ENCODE measurements at regions not wholly inside any gene's neighbourhood (a gene's known extent, or its start where the extent isn't known, plus 50 kb on each side); places are given as distances from the start of the nearest gene placed in this dataset.

DNA sequence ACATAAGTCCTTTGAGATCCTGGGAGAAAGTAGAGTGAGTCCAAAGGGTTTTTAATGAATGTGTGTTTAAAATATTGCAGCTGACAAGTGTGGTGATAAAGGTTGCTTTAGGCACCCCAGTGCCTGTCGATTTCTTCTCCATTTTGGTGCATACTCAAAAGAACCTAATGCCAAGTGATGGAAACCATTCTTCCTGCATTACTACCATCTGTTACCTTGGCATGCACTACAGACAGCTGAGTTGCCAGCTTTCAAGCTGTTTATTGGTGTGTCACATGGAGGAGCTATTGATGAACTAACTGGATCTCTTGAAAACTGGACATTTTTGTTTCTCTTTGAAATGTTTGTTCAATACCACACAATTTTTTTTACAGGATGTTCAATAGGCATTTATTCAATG lies 350.0 kb downstream of the AKAIN1 start:
- no peak for DNase-seq

DNA sequence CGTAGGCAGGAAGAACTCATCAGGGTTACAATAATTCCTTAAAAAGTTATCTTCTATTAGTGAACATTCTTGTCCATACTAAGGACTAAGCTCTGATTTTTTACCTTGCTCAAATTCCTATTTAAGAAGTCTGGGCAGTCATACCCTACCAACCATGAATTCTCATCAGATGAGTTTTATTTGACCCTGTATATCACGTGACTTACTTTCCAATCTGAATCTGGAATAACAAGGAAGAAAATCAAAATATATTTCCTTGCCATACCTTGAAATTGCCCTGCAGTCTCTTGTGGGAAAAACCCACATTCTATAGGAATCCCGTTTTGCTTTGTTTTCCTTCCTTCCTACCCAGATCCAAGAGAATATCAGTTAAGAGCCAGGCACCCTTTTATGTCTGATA lies 352.7 kb downstream of the AKAIN1 start:
- DNase-seq = no peak

DNA sequence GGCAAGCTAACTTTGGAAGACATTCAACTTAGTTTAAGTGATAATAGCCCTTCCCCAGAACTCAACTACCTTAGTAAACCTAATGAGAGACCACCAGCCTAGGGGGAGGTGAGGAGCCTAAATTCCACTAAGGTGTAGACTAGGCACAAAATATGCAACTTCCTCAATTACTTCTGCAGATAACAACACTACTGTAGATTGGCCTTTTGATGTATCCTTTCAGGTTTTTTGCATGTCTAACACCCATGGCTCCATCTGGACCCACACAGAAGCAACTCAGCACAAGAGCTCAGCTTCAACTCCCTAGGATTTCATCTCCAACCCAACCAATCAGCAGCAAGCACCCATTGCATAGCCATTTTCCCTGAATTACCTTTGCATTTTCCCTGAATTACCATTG lies 353.3 kb downstream of the AKAIN1 start:
- no peak for DNase-seq

DNA sequence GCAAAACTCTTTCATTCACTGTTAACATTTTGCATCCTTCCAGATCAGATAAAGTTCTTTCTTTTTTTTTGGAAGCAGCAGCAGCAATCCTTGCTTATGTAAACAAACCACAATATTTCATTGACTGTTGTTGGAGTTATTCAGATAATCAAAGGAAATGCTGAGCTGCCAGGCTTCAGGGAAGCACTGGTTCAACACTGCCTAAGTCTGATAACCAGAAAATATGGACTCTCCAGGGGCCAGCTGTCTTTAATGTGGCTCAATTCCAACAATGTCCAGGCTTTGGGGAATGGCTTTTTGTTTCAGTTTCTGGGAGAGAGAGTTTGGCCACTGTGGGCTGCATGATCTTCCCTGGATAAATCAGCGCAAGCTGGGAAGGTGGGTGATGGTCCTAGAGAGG lies 354.3 kb downstream of the AKAIN1 start:
- DNase-seq = no peak

- DNase-seq = no peak
These were observed 354.8 kb downstream of the AKAIN1 start for GRCh38 chr18:4842287-4842686.

- DNase-seq = no peak
These were observed 357.4 kb downstream of the AKAIN1 start for GRCh38 chr18:4839639-4840038.

DNA sequence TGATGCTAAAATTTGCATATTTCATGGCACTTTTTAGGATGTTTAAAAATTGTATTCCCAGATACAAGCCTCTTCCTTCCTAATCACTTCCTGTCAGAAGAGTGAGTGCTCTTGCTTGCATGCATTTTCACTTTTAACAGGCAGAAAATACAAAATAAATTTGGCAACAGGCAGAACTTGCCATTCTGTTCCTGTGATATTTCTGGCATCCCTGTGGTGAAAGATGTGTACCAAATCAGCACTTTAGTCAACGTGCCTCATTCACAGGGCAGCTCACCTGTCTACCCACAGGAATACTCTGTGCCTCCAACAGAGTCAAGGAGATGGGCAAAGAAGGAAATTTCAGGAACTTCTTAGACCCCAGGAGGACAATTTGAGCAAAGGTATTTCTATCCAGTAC lies 360.9 kb downstream of the AKAIN1 start:
- no peak for DNase-seq

DNA sequence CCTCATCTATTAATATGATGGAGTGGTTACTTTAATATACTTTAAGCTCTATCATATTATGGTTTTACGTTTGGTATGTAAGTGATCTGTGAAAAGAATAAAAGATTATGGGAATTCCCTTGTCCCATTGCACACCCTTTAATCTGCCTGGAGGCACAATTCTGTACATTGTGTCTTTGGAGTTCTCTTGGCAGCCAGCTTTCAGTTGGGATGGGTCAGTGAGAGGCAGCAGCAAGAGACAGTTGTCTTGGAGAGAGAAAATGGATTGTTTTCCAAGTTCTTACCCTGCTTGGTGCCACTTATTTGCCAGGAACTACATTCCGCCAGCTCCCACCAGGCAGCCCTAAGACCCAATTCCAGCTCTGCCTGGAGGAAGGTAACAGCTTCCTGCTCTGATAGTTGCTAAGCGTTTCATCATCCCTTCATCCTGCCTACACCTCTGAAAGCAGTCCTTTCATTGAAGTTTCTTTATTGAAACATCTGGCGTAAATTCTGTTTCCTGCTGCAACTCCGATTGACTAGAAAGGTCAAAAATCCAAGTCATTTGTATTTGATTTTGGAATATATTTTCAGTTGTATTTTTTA lies 365.2 kb downstream of the AKAIN1 start:
- DNase-seq = no peak

DNA sequence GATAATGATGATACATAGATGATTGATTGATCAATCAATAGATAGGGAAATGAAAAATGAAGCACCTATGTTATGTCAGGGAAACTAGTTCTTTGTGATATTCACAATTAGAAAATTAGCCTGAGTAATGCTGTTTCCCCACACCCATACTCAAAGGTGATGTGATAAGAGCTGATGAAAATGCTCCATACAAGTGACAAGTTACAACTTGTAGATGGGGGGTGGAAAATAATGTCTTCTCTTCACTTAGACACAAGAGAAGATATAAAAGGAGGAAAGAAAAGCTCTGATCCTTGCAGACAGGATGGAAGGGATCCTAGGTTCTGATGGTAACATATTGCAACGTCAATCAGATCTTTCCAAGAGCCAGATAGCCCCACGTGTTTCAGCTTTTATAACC lies 365.9 kb downstream of the AKAIN1 start:
- DNase-seq = no peak

DNA sequence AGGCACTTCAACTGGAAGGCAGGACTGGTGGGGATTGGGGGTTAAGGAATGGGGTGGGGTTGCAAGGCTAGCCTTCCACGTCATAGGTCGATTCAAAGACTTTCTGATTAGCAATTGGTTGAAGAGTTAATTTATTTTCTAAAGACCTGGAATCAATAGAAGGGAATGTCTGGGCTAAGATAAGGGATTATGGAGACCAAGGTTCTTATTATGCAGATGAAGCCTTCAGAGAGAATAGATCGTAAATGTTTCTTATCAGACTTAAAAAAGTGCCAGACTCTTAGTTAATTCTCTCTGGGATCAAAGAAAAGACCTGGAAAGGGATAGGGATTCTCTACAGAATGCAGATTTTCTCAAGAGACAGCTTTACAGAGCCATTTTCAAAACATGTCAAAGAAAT lies 368.0 kb upstream of the DLGAP1 start:
- DNase-seq = no peak

- DNase-seq = no peak
These were observed 366.7 kb upstream of the DLGAP1 start for GRCh38 chr18:4821801-4822200.

- DNase-seq = no peak
These were observed 362.6 kb upstream of the DLGAP1 start for GRCh38 chr18:4817665-4818064.

DNA sequence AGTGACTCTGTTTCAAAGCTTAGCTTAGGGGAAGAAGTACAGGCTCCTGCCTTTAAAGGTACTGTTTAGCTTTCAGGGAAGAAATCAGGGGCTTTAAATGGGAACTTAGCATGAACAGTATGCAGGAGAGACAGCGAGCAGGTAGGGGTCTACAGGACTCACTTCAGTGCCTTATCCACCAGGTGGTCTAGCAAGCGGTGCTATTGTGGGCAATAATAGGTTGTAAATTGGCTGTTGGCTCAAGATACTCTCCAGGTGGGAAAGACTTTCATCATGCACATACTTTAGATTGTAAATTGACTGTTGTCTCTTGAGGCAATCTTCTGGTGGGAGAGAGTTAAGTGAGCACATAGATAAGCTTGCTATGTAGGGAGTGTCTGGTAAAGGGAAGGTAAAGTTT lies 358.6 kb upstream of the DLGAP1 start:
- DNase-seq = no peak

DNA sequence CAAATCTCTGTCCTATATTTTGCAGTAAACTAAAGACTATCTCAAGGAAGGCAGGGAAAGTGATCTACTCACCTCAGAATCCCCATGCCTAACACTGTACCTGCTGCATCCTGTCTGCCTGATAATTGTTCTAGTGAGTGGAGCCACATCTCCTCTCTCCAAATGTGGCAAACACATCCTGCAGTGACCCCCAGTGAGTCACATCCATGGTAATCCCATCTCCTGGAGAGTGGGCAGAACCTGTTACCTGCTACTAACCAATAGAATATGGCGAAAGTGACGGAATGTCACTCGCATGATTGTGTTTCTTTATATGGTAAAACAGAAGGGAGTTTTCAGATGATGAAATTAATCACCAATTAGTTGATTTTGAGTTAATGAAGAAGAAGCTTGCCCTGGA lies 353.8 kb upstream of the DLGAP1 start:
- no peak for DNase-seq

DNA sequence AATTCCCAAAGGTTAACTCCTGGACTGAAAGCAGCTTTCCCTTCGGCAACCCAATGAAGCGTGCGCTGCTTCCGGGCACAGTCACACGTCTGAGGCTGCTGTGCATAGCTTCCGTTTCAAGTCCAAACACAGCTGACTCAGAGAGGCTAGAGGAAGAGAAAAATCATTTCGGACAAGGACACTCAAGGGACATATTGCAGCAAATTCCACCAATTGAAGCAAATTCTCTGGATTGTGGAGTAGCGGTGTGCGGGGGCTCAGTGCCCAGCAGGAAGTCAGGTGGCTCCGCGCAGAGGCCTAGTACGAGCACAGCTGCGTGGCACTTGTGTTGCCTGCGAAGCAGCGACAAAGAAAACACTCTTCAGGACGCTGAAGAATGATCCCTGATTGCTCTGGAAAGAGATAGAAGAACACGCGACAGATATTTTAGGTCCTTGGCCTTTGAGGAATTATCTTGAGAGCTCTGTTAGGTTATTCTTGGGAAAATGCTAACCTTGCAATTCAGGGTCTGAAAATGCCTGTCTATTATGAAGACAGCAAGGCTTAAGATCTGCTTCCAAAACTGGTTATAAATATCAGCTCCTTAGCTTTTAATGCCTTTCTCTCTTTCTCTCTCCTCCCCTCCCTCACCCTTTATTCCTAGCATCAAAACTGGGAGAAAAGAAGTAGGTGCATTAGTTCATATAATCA lies 352.6 kb upstream of the DLGAP1 start:
- no peak for DNase-seq

GRCh38 chr18:4806331-4806730 lies 351.2 kb upstream of the DLGAP1 start:
- DNase-seq = no peak

DNA sequence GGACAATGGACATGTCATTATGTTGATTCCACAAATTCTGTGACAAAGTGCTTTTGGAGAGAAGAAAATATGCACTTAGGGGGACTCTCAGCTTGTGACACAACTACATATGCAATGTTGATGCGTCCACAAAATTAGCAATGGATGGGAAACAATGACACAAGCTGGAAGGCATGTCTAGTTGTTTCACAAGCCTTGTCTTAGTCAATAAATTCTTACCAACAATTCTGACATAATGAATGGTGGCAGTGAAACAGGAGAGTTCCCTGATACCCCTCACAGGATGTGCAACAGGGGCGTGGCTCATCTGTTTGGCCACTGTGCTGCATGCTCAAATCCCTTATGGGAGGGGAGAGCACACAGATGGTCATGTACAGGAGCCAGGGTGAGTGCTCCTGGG lies 347.2 kb upstream of the DLGAP1 start:
- DNase-seq = no peak

GRCh38 chr18:4801151-4801550 lies 346.0 kb upstream of the DLGAP1 start:
- no peak for DNase-seq

DNA sequence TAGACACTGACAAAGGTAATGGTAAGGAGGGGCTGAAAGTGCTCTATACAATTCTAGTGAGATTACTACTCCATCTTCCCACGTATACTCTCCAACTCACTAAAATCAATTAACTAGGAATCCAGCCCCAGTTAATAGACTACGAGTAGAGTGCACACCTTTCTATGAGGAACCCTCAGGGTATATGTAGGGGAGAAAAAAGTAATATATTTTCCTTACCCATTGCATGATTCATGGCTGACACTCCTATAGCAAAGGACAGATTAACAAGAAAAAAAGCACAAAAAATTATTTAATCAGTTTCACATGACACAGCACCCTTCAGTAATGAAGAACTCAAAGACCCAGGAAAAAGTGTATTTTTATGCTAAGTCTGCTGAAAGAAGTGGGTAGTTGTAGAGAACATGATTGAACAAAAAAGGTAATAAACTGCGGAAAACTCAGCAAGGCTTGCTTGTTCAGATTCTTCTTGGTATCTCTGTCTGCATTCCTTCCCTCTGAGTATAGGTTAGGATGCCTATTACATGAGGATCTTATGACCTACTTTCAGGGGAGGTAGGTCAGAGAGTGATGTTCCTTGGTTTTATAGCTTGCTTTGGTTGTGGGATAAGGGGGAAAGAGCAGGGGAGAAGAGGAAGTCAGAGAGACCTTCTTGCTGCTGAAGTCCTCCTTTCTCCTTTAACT lies 342.0 kb upstream of the DLGAP1 start:
- no peak for DNase-seq

- DNase-seq = no peak
These were observed 334.4 kb upstream of the DLGAP1 start for GRCh38 chr18:4789506-4789905.

DNA sequence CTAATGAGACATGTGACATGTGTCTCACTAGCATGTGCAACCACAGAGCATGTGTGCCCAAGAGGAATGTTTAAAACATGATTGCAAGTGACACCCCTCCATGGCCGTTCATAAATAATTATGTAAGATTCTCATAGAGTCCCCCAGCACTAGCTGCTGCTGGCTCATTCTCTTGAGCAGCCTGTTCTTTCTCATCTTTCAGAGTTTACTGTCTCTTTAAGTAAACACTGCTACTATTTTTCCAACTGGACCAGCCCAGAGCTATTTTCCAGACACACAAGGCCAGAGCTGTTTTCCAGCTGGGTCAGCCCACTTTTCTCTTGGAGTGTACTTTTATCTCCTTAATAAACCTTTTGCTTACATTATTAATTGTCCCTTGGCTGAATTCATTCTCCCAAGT lies 326.8 kb upstream of the DLGAP1 start:
- no peak for DNase-seq

DNA sequence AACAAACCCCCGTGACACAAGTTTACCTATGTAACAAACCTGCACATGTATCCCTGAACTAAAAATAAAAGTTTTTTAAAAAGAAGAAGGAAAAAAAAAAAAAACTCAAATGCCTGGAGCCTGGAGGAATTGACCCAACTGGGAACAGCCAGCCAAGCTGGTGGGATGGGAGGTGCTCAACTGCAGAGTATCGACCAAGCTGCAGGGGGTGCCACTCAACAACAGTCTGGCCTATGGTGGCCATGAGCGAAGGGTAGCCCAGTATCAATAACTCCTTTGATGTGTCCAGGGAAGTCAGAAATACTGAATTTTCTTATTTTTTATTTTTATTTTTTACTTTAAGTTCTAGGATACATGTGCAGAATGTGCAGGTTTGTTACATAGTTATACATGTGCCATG lies 310.3 kb upstream of the DLGAP1 start:
- DNase-seq = no peak

GRCh38 chr18:4762330-4762729 lies 307.2 kb upstream of the DLGAP1 start:
- DNase-seq = no peak

GRCh38 chr18:4758980-4759379 lies 303.9 kb upstream of the DLGAP1 start:
- no peak for DNase-seq

- DNase-seq = no peak
These were observed 300.7 kb upstream of the DLGAP1 start for GRCh38 chr18:4755848-4756247.

All from CD4-positive, alpha-beta T cell treated with Interleukin-4 for 1 hour (primary cell).